ENCODE measurements at regions not wholly inside any gene's neighbourhood (a gene's known extent, or its start where the extent isn't known, plus 50 kb on each side); places are given as distances from the start of the nearest gene placed in this dataset.

DNA sequence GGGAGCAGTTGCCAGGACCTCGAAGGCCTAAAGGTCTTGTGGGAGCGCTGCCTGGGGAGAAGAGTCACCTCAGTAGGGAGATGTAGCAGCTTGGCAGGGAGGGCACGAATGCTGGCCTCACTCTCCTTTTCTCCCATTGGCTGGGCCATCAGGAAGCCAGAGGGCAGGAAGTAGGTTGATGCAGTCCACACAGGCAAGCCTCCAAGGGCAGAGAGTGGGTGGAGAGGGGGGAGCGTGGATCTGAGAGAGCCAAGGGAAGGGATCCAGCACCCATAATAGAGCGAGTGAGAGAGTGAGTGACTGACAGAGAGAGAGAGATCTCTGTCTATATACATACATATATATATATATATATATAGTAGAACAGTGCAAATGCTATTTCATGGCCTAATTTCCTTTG, 215.3 kb upstream of the LRFN2 start:
- H3K36me3 ChIP-seq (ENCODE audit: control insufficient read depth, insufficient read depth, low read length): no peaks in the 10 kb centered on the region
- no peak overlapping the region for H3K4me3 ChIP-seq (replicated peaks; ENCODE audit: low read depth, low read length)
- TF ChIP-seq, protein P1, sequence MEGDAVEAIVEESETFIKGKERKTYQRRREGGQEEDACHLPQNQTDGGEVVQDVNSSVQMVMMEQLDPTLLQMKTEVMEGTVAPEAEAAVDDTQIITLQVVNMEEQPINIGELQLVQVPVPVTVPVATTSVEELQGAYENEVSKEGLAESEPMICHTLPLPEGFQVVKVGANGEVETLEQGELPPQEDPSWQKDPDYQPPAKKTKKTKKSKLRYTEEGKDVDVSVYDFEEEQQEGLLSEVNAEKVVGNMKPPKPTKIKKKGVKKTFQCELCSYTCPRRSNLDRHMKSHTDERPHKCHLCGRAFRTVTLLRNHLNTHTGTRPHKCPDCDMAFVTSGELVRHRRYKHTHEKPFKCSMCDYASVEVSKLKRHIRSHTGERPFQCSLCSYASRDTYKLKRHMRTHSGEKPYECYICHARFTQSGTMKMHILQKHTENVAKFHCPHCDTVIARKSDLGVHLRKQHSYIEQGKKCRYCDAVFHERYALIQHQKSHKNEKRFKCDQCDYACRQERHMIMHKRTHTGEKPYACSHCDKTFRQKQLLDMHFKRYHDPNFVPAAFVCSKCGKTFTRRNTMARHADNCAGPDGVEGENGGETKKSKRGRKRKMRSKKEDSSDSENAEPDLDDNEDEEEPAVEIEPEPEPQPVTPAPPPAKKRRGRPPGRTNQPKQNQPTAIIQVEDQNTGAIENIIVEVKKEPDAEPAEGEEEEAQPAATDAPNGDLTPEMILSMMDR (IDR thresholded peaks at IDR 0.05; ENCODE audit: insufficient read depth, low read length, poor library complexity, severe bottlenecking): no peak
- DNase-seq (ENCODE audit: extremely low read depth, insufficient read length): no peak
- 0 out of 2 replicates have a peak, but pooled peaks cover 1% of the 10 kb centered on the region for H3K27me3 ChIP-seq (replicated peaks; ENCODE audit: control insufficient read depth, insufficient read depth, low read length)

DNA sequence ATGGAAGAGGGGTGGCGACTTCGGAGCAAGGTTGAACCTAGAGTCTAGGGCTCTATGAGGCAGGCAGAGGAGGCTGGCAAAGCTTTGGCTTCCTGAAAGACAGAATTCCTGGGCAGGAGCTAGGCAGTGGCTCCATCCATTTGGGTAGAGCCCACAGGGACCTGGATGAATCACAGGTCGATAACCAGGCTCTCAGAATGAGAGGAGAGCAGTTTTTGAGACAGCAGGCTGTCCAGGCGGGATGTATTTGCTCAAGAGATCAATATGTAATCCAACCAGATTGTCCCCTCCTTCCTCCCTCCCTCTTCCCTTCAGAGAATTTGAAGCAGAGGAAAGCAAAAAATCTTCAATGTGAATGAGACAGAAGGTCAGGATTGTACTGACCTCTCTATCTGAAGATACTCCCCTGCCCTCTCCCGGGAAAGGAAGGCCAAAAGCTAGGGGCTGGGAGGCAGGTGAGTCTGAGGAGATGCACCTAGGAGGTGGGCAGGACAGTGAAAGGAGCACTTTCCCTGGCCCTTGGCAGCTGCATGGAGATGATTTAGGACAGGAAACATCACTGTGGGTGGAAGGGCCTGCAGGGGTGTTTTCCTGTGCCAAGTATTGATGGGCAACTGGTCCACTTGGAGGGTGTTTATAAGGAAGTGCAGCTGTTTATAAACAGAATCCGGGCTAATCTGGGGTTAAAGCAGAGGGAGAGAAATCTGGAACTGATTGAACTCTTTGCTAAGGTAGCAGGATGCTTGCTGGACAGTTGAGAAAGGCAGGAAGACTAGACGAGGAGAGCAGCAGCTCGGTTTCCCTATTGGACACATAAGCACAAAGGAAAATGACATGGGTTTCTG, 212.4 kb upstream of the LRFN2 start:
- no peak for DNase-seq (ENCODE audit: extremely low read depth, insufficient read length)
- TF ChIP-seq, protein P1 (IDR thresholded peaks at IDR 0.05; ENCODE audit: insufficient read depth, low read length, poor library complexity, severe bottlenecking): no peak
- no peak overlapping the region for H3K4me3 ChIP-seq (replicated peaks; ENCODE audit: low read depth, low read length)

DNA sequence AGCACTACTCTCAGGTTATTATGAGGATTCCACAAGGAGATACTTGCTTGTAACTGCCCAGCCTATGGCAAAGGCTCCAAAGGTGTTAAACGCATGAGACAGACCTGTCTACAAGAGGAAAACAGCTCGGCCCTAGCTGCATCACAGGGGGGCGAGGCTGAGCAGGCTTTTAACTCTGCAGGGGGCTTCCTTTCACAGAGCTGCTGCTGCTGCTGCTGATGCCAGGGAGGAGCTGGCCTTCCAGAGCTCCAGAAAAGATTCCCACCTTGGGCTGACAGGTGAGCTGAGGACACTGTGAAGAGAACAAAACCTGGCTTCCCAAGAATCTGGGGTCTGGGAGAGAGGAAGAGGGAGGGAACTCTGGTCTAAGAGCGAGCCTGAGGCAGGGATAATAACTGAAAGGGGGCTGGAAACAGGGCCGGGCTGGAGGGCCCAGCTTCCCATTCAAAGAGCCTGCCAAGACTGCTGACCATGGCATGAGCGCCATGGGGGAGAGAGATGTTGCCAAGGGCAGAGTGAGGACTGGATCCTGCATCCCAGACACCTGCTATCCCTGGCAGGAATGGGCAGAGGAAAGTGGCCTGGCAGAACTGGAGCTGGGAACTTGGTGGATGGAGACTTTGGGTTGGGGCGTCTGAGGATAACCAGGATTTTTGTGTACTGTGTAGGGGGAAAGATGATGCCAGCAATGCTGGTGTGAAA, 211.1 kb upstream of the LRFN2 start:
- no peaks in the 10 kb centered on the region for H3K36me3 ChIP-seq (ENCODE audit: control insufficient read depth, insufficient read depth, low read length)

More for the DNA sequence above, 212.4 kb upstream of the LRFN2 start:
- 0 out of 2 replicates have a peak, but pooled peaks cover 1% of the 10 kb centered on the region for H3K27me3 ChIP-seq (replicated peaks; ENCODE audit: control insufficient read depth, insufficient read depth, low read length)
- H3K36me3 ChIP-seq (ENCODE audit: control insufficient read depth, insufficient read depth, low read length): no peaks in the 10 kb centered on the region

DNA sequence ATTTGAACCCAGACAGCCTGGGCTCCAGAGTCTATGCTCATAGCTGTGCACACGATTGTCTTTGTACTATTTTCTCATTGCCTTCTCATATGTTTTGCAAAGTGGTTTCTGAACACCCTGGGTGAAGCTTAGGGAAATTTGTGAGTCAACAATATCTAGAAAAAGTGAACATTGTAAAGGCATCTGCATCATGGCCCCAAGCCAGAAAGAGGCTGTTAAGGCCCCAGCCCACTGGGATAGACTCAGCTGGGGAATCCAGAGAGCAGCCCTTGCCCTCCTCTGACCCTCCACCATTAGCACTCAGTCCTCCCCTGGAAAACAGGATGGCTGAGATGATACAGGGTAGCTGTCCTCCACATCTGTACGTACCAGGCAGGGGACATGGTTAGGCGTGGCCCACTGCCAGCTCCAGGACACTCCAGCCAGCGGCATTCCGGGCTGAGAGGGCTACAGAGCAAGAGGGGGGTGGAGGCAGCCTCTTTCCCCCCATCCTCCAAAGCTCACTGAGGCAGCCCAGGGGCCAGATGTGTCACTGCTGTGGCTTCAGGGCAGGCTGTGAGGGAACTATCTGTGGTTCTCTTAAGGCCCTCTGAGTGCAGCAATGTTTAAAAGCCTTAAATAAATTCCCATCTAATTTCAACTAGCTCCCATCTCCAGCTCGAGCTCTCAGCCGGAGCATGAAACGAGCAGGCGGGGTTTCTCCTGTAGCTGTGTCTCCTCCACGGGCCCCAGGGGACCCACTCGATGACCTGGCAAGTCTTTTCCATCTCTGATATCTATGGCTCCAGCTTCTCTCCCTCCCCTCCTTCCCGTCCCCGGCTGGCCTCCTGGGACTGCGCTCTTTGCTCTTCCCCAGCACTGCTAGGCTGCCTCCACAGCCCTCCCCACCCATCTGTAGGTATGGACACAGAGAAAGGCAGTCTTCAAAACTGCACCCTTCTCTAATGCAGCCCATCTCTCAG, 209.4 kb upstream of the LRFN2 start:
- Histone ChIP-seq H3K27me3 (replicated peaks; ENCODE audit: control insufficient read depth, insufficient read depth, low read length) (0 out of 2 replicates have a peak, but pooled peaks cover 1% of the 10 kb centered on the region), H3K36me3 (ENCODE audit: control insufficient read depth, insufficient read depth, low read length) (no peaks in the 10 kb centered on the region), H3K4me3 (replicated peaks; ENCODE audit: low read depth, low read length) (no peak overlapping the region)
- TF ChIP-seq, protein P1 (IDR thresholded peaks at IDR 0.05; ENCODE audit: insufficient read depth, low read length, poor library complexity, severe bottlenecking): no peak
- no peak for DNase-seq (ENCODE audit: extremely low read depth, insufficient read length)

More for the DNA sequence above, 211.1 kb upstream of the LRFN2 start:
- TF ChIP-seq, protein P1 (IDR thresholded peaks at IDR 0.05; ENCODE audit: insufficient read depth, low read length, poor library complexity, severe bottlenecking): no peak
- H3K27me3 ChIP-seq (replicated peaks; ENCODE audit: control insufficient read depth, insufficient read depth, low read length): 0 out of 2 replicates have a peak, but pooled peaks cover 1% of the 10 kb centered on the region
- no peak for DNase-seq (ENCODE audit: extremely low read depth, insufficient read length)
- no peak overlapping the region for H3K4me3 ChIP-seq (replicated peaks; ENCODE audit: low read depth, low read length)

DNA sequence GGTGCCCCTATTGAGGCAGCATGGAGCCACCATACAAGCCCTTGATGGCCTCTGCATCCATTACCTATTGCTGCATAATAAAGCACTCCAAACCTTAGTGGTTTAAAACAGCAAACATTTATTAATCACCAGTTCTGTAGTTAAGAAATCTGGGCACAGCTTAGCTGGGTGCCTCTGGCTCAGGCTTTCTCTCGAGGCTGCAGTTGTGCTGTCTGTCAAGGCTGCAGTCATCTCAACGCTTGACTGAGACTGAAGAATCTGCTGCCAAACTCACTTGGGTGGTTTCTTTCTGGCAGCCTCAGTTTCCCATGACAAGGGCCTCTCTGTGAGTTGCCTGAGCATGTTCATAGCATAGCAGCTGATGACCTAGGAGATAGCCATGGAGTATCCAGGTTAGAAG, 207.4 kb upstream of the LRFN2 start:
- Histone ChIP-seq H3K27me3 (replicated peaks; ENCODE audit: control insufficient read depth, insufficient read depth, low read length) (0 out of 2 replicates have a peak, but pooled peaks cover under 1% of the 10 kb centered on the region), H3K4me3 (replicated peaks; ENCODE audit: low read depth, low read length) (no peak overlapping the region), H3K36me3 (ENCODE audit: control insufficient read depth, insufficient read depth, low read length) (no peaks in the 10 kb centered on the region)
- TF ChIP-seq, protein P1 (IDR thresholded peaks at IDR 0.05; ENCODE audit: insufficient read depth, low read length, poor library complexity, severe bottlenecking): no peak
- DNase-seq (ENCODE audit: extremely low read depth, insufficient read length): no peak

All from GM06990 (cell line).